CD4-positive, alpha-beta T cell (primary cell): ENCODE measurements at regions not wholly inside any gene's neighbourhood (a gene's known extent, or its start where the extent isn't known, plus 50 kb on each side); places are given as distances from the start of the nearest gene placed in this dataset.

Experiments
- ATAC-seq: fragments of 200-7000 bp; cut with Tn5 transposase; one replicate; pipeline ENCODE4 v1.10.0; 2022; ENCODE audit warnings: mild to moderate bottlenecking; ENCODE audit not compliant: poor library complexity
- CTCF ChIA-PET: fragments of 350-600 bp; sonication (Branson Sonifier 250); formaldehyde crosslinking; loops from one replicate; lab custom pipeline; 2021; ENCODE audit warnings: antibody characterized with exemption, inconsistent platforms; lab: Charles Lee
- POLR2A ChIA-PET: fragments of 350-600 bp; sonication (Branson Sonifier 250); formaldehyde crosslinking; loops from one replicate; lab custom pipeline; 2021; ENCODE audit warnings: antibody characterized with exemption, inconsistent platforms; lab: Charles Lee
- DNase-seq, 14 experiments: peaks; one replicate each; pipeline ENCODE4 v3.0.0-alpha.2; 2013 to 2020; ENCODE audit warnings: mixed read lengths in 2 of 14
- H3K27ac ChIP-seq, 2 donors: one replicate each; pipeline versions ENCODE4 v1.5.1 to v1.7.0; 2013; ENCODE audit warnings: low read length in 2 of 2, low read depth in 1 of 2, mild to moderate bottlenecking in 1 of 2
- H3K27me3 ChIP-seq, 2 experiments: 1 replicate in 1 of 2; 2 replicates in 1 of 2; pipeline versions ENCODE4 v1.6.1 to v1.7.0; 2013; ENCODE audit warnings: low read length in 2 of 2, control low read depth in 1 of 2, mild to moderate bottlenecking in 1 of 2, moderate library complexity in 1 of 2; ENCODE audit not compliant: insufficient read depth in 2 of 2, control insufficient read depth in 1 of 2
- H3K36me3 ChIP-seq: one replicate; pipeline ENCODE4 v1.6.1; 2013; ENCODE audit warnings: low read length, control low read depth; ENCODE audit not compliant: insufficient read depth
- H3K4me1 ChIP-seq: one replicate; pipeline ENCODE4 v1.6.1; 2013; ENCODE audit warnings: low read length, control low read depth; ENCODE audit not compliant: insufficient read depth
- H3K4me3 ChIP-seq: one replicate; pipeline ENCODE4 v1.5.1; 2013; ENCODE audit warnings: mild to moderate bottlenecking, low read length, moderate library complexity
- H3K9me3 ChIP-seq, 2 experiments: 1 replicate in 1 of 2; 2 replicates in 1 of 2; pipeline versions ENCODE4 v1.6.1 to v1.7.0; 2013; ENCODE audit warnings: low read length in 2 of 2, mild to moderate bottlenecking in 2 of 2, control low read depth in 1 of 2, moderate library complexity in 1 of 2; ENCODE audit not compliant: control insufficient read depth in 1 of 2, insufficient read depth in 1 of 2
- H3K27ac Mint-ChIP-seq: one replicate; pipeline ENCODE4 v1.8.0; 2020; ENCODE audit warnings: mixed read lengths
- H3K27me3 Mint-ChIP-seq: one replicate; pipeline ENCODE4 v1.8.0; 2021; ENCODE audit warnings: mixed read lengths
- H3K36me3 Mint-ChIP-seq: one replicate; pipeline ENCODE4 v1.8.0; 2021; ENCODE audit warnings: low read depth, mixed read lengths
- H3K4me1 Mint-ChIP-seq: one replicate; pipeline ENCODE4 v1.8.0; 2021; ENCODE audit warnings: low read depth, mixed read lengths
- H3K4me3 Mint-ChIP-seq: one replicate; pipeline ENCODE4 v1.8.0; 2020; ENCODE audit warnings: mild to moderate bottlenecking, mixed read lengths
- H3K9me3 Mint-ChIP-seq: one replicate; pipeline ENCODE4 v1.8.0; 2020; ENCODE audit warnings: mixed read lengths
- CTCF ChIP-seq: fragments of 200-600 bp; IDR thresholded peaks from one replicate; pipeline ENCODE4 v1.8.0; 2022; ENCODE audit warnings: antibody characterized with exemption, mild to moderate bottlenecking
- intact Hi-C, 2 experiments: fragments of 100-400 bp; cut with DNase I in 1 of 2; cut with micrococcal nuclease in 1 of 2; formaldehyde crosslinking; loops; one replicate each; pipeline versions ENCODE4 v1.15.1 to v1.9.0; 2023 to 2025; cut with DNase I, micrococcal nuclease

GRCh38 chr22:49242480-49242879 is 585.2 kb downstream of the BRD1 start:
- ATAC-seq (no peak), DNase-seq (no peak)
- H3K4me1 Mint-ChIP-seq, result no peaks in the 10 kb centered on the region
- H3K36me3 Mint-ChIP-seq, result no peaks in the 10 kb centered on the region
- H3K9me3 Mint-ChIP-seq, result no peaks in the 10 kb centered on the region
- intact Hi-C loops, result no loop called here
- H3K27me3 Mint-ChIP-seq, result peaks cover 5% of the 10 kb centered on the region
- no peak overlapping the region for H3K4me3 Mint-ChIP-seq
- POLR2A ChIA-PET, result no interaction called here
- CTCF ChIA-PET, result no interaction called here
- no peaks in the 10 kb centered on the region for H3K36me3 ChIP-seq
- H3K4me3 ChIP-seq, result no peak overlapping the region
- H3K9me3 ChIP-seq, result peaks cover 0 to 16% of the 10 kb centered on the region in 2 experiments
- H3K27ac Mint-ChIP-seq, result no peak overlapping the region
- no peak overlapping the region for H3K27ac ChIP-seq
- H3K27me3 ChIP-seq, result no peaks in the 10 kb centered on the region
- H3K4me1 ChIP-seq, result no peaks in the 10 kb centered on the region
- TF ChIP-seq CTCF, result no peak

DNA sequence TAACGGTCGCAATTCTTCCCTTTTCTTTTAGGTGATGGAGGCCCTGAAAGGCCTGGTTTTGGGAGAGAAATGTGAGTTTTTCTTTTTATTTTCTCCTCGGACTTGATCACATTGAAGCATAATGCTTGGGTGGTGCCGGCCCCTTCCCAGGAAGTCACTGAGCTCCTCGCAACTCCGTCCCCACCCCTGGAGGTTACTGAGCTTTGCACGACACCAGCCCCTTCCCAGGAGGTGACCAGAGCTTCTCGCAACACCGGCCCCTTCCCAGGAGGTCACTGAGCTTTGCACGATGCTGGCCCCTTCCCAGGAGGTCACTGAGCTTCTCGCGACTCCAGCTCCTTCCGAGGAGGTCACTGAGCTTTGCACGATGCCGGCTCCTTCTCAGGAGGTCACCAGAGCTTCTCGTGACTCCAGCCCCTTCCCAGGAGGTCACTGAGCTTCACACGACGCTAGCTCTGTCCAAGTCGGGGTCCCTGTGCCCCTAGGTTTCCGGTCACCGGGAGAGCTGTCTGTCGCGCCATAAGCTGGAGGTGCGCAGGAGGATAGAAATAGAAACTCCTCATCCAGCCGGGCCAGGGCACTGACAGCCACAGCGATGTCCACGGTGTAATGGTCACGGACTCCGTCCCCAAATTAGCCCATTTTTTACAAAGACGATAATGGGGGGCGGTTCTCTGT is 586.4 kb downstream of the BRD1 start:
- POLR2A ChIA-PET, result interaction anchor here (0.6 kb wide), 1 partner anchor 646 kb away, joined by 5 read pairs; no protein-coding TSS in a partner anchor
- peaks cover 5% of the 10 kb centered on the region for H3K27me3 Mint-ChIP-seq
- H3K4me1 Mint-ChIP-seq, result no peaks in the 10 kb centered on the region
- CTCF ChIA-PET, result no interaction called here
- H3K36me3 Mint-ChIP-seq, result no peaks in the 10 kb centered on the region
- Histone ChIP-seq H3K4me3 (no peak overlapping the region), H3K4me1 (no peaks in the 10 kb centered on the region), H3K36me3 (no peaks in the 10 kb centered on the region), H3K27ac (no peak overlapping the region), H3K9me3 (peaks cover 0 to 16% of the 10 kb centered on the region in 2 experiments), H3K27me3 (peaks cover 0 to 2% of the 10 kb centered on the region in 2 experiments)
- DNase-seq (no peak), ATAC-seq (no peak)
- H3K4me3 Mint-ChIP-seq, result no peak overlapping the region
- H3K9me3 Mint-ChIP-seq, result no peaks in the 10 kb centered on the region
- TF ChIP-seq CTCF, result no peak
- no peak overlapping the region for H3K27ac Mint-ChIP-seq
- intact Hi-C loops, result no loop called here

DNA sequence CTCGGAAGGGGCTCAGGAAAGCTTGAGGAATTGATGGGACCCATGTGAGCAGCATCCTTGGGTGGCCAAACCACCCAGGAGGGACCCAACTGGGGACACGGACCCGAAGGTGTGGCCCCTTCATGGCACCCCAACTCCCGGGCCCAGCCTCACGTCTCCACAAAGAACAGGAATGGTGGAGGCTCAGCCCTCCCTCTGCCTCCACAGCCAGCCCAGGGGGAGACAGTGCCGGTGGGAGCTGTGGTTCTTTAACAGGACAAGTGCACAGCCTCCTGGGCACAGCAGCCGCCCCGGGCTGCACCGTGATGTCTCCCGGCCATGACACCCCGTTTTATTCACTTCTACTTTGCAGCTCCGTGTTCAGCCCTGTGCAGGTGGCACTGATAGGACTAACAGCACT is 587.2 kb downstream of the BRD1 start:
- Mint-ChIP-seq H3K4me1 (no peaks in the 10 kb centered on the region), H3K27me3 (peaks cover 5% of the 10 kb centered on the region), H3K9me3 (no peaks in the 10 kb centered on the region), H3K4me3 (no peak overlapping the region), H3K36me3 (no peaks in the 10 kb centered on the region), H3K27ac (no peak overlapping the region)
- no peak for ATAC-seq
- POLR2A ChIA-PET, result no interaction called here
- no peak for TF ChIP-seq CTCF
- peaks cover 0 to 16% of the 10 kb centered on the region in 2 experiments for H3K9me3 ChIP-seq
- no peak for DNase-seq
- H3K27me3 ChIP-seq, result peaks cover 0 to 2% of the 10 kb centered on the region in 2 experiments
- no peak overlapping the region for H3K27ac ChIP-seq
- intact Hi-C loops, result no loop called here
- CTCF ChIA-PET, result no interaction called here
- H3K4me1 ChIP-seq, result no peaks in the 10 kb centered on the region
- H3K4me3 ChIP-seq, result no peak overlapping the region
- no peaks in the 10 kb centered on the region for H3K36me3 ChIP-seq
